GM21515 (cell line): ENCODE measurements at regions not wholly inside any gene's neighbourhood (a gene's known extent, or its start where the extent isn't known, plus 50 kb on each side); places are given as distances from the start of the nearest gene placed in this dataset.

Source experiments
- ATAC-seq: cut with Tn5 transposase; IDR thresholded peaks from one replicate; pipeline ENCODE4 v1.9.1; 2021; ENCODE audit not compliant: unreplicated experiment

DNA sequence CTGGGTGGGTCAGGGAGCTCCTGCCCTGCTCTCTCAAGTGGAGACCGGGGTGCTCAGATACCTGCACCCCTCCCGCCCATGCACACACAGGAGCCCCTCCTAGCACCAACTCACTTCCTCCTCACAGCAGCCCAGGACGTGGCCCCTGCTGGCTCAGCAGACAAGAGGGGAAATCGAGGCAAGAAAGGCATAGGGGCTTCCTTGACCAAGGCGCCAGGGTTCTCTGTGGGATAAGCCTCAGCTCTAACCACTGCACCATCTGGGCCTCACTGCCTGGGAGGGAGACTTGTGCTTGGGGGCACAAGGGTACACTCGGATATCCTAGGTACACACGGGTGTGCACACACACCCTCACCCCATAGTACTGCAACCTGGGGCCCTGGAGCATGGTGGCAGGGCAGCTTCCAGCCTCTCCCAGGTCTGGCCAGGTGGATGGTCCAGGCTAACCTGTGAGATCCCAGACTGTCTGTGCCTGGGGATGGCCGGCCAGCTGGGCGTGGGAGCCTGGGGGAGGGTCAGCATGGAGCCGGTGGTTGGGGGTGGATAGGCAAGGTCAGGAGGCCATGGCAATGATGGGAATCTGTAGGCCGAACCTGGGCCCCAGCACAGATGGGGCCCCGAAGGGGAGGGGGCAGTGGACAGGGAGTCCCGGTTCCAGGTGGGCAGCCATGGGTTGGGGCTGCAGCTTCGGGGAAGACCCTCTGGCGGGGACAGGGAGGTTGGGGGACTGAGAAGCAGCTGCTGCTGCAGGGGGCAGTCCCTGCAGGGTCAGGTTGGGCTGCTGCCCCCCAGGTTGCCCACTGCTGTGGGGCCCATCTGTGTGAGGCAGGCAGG, 312.4 kb downstream of the TMEM121 start:
- no peak for ATAC-seq

DNA sequence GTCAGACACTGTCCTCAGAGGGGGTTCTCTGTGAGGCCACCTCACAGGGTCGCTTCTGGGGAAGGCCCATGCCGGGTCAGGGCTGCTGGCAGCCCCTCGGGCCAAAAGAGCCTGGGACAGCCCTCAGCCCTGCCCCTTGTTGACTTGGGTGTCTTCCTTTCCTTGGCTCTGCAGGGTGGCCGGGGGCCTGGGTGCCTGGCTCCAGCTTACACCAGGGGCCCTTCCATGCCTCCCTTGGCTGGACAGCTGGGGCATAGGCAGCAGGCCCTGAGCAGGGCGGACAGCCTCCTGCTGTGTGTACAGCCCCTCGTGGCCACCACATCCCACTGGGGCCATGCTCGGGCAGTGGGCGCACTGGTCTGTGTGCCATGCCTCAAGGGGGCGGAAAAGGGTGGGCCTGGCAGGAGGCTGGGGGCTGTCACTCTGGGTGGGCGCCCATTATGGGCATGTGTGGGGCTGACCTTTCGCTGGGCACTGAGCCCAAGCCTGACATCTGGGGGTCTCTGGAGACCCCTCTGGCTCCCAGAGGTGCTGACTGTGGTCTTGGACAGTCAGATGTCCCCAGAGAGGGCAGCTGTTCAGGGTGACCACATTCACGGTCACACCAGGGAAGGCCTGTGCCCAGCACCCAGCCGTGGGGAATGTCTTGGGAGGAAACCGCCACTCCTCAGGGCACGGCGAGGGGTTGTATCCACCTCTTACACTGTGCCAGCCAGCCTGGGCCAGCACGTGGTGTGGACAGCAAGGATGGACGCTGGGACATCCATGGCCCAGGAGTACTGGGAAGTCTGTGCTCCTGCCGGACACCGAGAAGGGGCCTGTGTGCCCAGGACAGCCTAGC, 313.3 kb downstream of the TMEM121 start:
- ATAC-seq = no peak

DNA sequence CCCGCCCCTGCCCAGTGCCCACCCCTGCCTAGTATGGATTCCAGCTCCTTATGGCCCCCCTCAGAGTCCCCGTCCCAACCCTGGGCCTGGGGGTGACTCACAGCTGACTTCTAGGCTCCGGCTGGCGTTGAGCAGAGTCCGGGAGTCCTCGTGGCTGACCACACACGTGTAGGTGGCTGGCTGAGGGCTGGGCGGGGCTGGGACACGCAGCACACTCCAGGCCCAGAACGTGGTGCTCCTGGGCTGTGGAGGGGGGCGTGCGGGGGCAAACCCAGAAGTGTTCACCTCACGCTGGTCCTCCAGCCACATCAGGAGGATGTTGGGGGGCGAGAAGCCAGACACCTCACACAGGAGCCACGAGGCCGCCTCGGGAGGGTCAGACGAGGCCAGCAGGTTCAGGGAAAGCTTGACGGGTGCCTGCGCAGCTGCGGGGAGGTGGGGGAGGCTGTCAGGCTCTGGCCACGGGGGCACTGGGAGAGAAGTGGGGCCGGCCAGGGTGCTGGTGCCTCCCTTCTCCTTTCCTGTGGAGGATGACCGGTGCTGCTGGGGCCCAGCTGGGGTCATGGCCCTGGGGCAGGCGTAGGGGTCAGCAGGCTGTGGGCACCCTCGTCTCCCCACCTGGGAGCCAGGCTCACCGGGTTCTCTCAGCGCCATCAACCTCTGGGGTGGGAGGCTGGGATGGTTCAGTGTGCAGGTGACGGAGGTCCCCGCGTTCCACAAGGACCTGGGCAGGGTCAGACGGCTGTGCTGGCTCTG, 314.1 kb downstream of the TMEM121 start:
- no peak for ATAC-seq

DNA sequence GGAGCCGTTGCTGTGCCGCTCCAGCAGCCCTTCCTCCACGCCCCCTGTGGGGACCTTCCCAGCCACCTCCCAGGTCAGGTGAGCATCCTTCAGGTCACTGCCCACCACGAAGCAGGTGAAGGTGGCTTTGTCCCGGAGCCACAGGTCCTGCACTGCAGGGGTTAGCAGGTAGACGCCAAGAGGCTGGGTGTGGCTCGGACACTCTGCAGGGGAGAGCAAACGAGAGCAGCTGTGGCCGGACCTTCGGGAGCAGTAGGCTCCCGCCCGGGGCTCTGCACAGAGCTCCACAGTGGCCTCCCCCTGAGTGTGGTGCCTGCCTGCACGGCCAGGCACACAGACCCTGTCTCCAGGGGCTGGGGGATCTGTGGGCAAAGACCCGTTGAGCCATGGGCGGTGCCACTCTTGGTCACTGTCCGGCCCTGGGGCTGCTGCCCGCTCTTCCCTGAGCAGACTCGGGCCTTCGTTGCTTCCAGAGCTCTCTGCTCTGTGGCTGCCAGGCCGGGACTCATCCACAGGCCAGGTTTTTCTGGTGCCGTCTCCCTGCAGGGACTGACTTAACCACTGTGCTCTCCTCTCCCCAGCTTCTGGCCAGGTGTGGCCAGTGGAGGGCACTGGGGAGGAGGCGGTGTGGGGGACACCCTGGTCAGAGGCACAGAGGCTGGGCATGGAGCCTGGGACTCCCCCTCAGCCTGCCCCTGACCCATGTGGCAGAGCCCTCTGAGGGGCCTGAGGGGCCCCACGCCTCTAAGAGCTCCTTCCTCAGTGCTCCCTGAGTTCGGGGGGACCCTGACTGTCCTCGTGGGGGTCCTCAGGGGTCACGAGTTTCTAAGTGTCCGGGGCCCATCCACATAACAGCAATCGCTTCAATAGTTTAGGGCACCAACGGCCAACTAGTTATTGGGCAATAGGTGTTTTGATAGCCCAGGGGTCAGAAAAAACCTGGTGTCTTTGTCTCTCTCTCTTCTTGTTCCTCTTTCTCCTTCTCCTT, 314.9 kb downstream of the TMEM121 start:
- no peak for ATAC-seq

DNA sequence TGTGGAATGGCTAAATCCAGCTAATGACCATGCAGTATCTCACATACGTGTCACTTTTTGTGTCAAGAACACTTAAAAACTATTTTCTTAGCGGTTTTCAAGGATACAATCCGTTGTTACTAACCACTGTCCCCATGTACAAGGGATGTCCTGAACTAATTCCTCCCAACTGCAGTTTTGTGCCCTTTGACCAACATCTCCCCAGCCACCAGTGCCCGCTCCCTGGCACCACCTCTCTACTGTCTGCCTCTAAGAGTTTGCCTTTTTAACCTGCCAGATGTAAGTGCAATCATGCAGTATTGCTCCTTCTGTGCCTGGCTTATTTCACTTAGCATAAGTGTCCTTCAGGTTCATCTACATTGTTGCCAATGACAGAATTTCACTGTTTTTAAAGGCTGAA, 315.7 kb downstream of the TMEM121 start:
- no peak for ATAC-seq

DNA sequence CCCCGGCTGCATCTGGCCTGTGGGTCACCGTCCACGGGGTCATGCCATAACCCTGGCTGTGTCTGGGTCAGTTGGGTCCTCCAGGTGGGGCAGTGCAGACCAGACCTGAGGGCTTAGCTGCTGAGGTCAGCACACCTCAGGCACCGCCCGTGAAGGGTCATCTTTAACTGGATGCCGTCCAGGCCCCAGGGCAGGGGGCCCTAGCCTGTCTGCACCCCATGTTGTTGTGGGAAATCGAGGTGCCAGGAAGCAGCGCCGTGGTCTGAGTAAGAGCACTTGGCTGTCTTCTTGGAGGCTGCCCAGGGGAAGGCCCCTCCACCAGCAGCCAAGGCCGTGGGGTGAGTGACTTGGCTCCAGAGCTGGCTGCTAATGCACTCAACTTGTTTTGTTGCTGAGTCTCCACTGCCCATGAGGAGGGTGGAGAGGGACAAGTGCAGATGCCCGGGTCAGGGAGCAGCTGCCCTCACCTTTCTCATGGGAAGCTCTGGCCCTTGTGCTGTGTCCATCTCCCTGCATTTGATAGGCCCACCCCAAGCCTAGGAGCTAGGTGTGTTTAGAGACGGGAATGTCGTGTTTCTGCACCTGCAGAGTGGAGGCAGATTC, 317.2 kb downstream of the TMEM121 start:
- ATAC-seq = no peak

DNA sequence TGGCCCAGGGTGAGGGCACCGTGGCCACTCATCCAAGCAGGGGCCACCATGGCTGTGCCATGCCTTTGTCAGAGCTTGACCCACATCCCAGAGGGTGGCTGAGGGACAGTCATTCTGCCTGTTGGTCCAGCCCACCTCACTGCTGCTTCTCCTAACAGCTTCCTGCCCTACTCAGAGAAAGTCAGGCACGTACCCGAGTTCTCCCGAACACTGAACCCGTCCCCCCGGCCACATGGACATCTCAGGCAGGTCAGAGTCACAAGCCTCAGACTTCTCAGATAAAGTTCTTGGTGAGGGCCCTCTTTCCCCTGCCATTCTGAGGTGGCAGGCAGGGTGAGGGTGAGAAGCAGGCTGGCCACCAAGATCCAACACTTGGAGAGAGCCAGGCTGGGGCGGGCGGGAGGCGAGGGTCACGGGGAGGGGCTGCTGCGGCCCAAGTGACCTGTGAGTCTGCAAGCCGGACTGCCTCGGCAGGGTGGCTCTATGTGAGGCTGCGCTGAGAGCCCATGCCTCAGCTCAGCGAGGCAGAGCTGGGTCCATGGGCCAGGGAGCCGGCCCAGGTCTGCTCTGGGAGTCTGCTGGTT, 317.8 kb downstream of the TMEM121 start:
- ATAC-seq = no peak

DNA sequence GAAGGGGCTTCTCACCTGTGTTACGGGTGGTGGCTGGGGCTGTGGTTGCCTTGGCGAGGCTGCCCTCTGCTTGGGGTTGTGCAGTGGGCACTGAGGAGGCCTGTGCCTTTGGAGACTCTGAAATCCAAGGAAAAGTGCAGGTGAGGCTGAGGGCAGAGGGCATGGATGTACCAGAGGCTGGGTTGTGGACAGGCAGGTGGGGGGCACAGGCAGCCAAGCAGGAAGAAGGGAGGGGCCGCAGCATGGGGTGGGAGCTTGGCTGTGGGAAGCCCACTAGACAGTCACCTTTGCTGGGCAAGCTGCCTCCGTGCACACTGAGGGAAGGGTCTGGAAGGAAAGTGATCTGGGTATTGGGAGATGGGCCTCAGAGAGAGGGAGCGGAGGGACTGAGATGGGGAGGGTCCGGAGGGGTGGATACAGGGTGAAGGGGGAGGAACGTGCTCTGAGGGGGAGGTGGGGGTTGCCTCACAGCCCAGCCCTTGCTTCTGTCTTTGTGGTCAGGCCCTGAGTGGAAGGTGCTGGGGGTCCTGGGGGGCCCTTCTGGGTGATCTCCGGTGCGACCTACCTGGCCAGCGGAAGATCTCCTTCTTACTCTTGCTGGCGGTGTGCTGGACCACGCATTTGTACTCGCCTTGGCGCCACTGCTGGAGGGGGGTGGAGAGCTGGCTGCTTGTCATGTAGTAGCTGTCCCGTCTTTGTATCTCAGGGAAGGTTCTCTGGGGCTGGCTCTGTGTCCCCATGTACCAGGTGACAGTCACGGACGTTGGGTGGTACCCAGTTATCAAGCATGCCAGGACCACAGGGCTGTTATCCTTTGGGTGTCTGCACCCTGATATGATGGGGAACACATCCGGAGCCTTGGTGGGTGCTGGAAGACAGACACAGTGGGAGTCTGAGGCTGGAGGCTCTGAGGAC, 318.7 kb downstream of the TMEM121 start:
- no peak for ATAC-seq

DNA sequence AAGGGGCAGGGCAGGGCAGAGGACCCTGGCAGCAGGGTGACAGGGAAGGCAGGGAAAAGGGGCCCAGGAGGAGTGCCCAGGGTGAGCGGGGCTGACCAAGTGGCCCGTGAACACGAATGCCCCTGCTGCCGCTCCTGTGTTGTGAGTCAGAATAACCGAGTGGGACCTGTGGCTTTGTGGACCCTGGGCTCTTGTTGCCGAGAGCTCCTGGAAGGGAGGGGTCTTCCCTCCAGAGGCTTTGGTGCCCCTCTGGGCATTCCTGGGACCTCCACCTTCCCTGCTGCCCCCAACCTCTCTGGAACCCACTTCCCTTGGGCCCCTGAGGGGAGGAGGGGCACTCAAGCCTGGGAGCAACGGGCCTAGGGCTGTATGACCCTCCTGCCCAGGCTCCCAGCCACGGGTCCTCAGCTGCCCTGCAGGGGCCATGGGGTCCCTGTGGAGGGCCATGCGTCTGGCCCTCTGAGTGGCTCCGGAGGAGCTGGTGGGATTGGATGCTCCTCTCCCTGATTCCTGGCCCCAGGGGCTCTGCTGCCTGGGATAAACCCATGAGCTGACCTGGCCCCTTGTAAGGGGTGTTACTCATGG, 319.4 kb downstream of the TMEM121 start:
- no peak for ATAC-seq

DNA sequence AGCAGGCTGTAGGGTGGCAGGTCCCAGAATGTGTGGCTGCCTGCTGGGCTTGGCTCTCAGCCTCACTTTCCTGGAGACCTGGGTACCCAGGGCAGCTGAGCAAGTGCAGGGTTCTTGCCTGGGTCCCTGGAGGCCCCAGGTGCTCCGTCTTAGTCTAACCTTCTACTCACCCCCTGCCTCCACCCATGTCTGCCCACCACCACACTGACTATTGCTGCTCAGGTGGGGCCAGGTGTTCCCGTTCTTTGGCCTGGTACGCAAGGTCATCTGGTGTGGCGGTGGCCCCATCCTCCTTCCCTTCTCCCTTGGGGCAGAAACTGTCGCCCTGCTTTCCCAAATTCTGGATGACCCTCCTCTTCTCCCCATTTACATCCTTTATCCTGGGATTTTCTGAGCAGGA, 319.9 kb downstream of the TMEM121 start:
- ATAC-seq = no peak

DNA sequence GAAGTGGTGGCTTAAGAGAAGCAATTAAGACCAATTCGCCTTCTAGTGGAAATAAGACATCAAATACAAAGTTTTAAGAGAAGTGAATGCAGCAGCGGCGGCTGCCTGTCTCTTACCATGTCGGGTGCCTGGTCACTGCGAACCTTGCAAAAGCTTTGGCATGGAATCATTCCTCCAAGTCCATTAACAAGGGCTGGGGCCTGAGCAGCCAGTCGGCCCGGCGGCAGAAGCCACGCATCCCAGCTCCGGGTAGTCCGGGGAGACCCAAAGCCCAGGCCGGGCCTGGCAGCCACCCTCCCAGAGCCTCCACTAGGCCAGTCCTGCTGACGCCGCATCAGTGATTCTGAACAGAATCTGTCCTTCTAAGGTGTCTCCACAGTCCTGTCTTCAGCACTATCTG, 321.0 kb downstream of the TMEM121 start:
- no peak for ATAC-seq

DNA sequence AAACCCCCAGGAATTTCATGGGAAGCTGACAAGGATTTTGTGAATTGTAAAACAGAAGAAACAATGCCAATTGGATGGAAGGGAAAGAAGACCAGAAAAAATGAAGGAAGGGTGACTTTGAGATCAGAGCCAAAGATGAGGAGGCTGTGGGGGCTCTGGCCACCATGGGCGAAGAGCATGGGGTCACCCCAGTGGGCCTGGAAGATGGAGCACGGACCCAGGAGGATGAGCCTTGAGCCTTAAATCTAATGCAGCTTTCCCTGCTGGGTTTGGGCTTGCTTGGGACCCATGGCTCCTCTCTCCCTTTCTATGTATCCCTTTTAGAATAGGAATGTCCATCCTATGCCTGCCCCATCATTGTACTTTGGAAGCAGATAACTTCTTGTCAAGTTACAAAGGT, 322.2 kb downstream of the TMEM121 start:
- no peak for ATAC-seq

DNA sequence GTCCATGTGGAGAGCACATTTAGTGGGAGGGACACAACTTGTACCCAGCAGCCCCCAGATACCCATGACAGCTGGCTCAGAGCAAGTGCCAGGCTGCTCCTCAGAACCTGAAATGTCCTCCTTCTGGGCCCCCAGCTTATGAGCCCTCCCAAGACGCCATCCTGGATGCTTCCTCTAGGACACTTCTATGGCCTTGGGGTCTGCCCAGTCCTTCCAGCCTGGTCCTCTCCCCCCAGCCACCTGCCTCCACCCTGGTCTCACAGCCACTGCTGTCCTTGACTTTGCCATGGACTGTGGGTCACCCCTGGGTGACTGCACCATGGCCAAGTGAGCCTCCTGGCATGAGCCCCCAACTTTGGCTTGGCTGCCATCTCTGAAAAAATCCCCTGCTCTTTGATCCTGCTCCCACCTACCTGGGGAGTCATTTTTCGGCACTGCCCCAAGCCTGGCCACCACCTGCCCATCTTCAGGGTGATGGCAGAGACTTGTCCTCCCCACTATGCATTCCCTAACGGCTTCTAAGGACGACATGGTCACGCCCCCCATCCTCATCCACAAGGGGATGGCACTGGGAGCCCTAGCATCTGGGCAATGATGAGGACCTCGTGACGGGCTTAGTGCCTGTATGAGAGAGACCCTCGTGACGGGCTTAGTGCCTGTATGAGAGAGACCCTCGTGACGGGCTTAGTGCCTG, 323.7 kb downstream of the TMEM121 start:
- ATAC-seq = no peak

DNA sequence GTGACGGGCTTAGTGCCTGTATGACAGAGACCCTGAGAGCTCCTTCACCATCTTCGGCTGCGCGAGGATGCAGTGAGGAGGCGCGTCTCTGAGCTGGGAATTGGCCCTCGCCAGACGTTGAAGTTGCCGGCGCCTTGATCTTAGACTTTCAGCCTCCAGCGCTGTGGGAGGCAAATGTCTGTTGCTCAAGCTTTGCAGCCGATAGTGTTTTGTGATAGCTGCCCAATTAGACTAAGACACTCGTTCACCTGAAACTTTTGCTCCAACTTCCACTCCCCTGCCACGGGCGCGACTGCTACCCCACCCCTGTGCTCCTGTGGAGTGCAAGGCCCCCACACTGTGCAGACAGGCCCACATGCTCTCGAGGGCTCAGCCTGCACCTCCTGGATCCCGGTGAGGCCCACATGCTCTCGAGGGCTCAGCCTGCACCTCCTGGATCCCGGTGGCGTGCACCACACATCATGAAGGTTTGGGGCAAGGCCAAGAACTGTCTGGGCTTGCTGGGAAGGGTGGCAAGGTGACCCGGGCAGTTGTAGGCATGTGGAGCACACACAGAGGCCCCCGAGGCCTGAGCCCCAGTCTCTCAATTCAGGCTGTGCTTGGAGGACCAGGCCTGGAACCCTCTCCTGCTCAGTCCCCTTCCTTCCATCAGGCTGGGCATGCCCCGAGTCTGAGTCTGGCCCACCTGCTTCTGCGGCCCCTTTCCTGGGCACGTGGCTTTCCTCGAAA, 324.6 kb downstream of the TMEM121 start:
- ATAC-seq = no peak

DNA sequence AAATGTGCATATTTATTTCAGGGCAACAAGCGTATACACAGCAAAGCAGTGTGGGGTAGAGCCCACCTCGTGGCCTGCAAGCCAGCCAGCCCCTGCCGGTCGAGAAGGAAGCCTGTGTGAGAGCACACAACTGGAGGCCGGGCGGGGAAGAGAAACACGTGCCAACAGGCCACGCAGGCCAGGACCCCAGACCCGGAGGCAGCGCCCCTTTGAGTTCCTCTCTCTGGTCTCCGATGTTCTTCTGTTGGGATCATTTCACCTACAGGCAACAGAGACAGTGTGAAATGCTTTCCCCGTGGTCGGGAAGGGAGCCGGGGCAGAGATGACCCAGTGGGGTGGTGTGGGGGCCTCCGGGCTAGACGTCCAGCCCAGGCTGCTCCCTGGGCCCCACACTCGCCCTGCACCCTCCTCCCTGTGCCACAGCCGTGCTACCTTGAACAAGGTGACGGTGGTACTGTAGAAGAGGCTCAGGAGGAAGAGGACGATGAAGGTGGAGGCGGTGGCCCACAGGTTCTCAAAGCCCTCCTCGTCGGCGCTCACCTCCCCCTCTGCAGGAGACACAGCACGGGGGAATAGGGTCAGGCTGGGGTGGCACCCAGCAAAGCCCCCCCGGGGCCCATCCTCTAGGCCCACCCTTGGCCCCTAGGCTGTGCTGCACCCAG, 325.5 kb downstream of the TMEM121 start:
- no peak for ATAC-seq

DNA sequence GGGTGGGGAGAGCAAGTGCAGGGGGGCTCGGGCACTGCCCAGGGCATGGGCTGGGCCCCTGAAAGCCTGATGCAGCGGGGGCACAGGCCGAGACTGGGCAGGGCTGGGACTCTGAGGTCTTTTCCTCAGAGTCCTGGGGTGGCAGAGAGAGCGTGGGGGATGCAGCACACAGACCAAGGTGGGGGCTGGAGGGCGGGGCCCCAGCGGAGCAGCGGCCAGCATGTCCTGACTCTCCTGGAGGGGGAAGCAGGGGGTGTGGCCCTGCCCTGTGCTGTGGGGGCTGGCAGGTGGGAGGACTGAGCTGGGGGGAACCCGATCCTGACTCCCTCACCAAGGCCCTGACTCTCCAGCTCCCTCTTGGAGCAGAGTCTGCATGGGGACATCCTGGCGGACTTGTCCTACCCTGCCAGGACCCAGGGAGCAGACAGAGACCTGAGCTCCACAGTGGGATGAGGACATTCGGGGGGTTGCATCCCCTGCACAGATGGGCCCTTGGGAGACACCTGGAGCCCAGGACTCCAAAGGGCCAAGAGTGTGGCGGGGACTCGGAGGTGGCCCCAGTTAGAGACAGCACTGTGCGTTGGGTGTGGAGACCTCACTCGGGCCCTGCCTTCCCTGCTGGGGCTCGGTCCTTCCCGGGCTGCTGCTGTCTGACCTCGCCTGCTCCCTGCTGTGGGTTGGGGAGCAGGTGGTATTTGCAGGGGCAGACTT, 326.1 kb downstream of the TMEM121 start:
- no peak for ATAC-seq
